Astrocyte (in vitro differentiated cells and primary cell): ENCODE measurements at regions not wholly inside any gene's neighbourhood (a gene's known extent, or its start where the extent isn't known, plus 50 kb on each side); places are given as distances from the start of the nearest gene placed in this dataset.

Source experiments
- DNase-seq: peaks from one replicate; pipeline ENCODE4 v3.0.0-alpha.2; 2010; ENCODE audit warnings: low read depth
- FAIRE-seq: peaks from 2 replicates; lab custom pipeline; 2011; peaks lifted over from hg19 to GRCh38; lab: Jason Lieb, UNC
- H2AFZ ChIP-seq: 2 replicates; pipeline ENCODE4 v1.6.0; 2012; ENCODE audit warnings: low read depth, low read length, inconsistent platforms
- H3K27ac ChIP-seq: 2 replicates; pipeline ENCODE4 v1.5.1; 2011; ENCODE audit warnings: low read depth, low read length, inconsistent platforms
- H3K27me3 ChIP-seq: 2 replicates; pipeline ENCODE4 v1.6.0; 2011; ENCODE audit warnings: low read length, inconsistent platforms; ENCODE audit not compliant: insufficient read depth
- H3K36me3 ChIP-seq: 2 replicates; pipeline ENCODE4 v1.5.1; 2011; ENCODE audit warnings: low read length, inconsistent platforms; ENCODE audit not compliant: insufficient read depth
- H3K4me1 ChIP-seq: 2 replicates; pipeline ENCODE4 v1.5.1; 2011; ENCODE audit warnings: low read length, inconsistent platforms; ENCODE audit not compliant: insufficient read depth
- H3K4me2 ChIP-seq: 2 replicates; pipeline ENCODE4 v1.6.0; 2012; ENCODE audit warnings: low read length, inconsistent platforms
- H3K4me3 ChIP-seq: 2 replicates; pipeline ENCODE4 v1.5.1; 2011; ENCODE audit warnings: low read depth, mild to moderate bottlenecking, low read length, inconsistent platforms; ENCODE audit not compliant: insufficient read depth
- H3K79me2 ChIP-seq: 2 replicates; pipeline ENCODE4 v1.6.0; 2012; ENCODE audit warnings: mild to moderate bottlenecking, low read length, inconsistent platforms; ENCODE audit not compliant: insufficient read depth
- H3K9ac ChIP-seq: 2 replicates; pipeline ENCODE4 v1.6.0; 2012; ENCODE audit warnings: mild to moderate bottlenecking, low read length, inconsistent platforms
- H3K9me3 ChIP-seq: 2 replicates; pipeline ENCODE4 v1.5.1; 2012; ENCODE audit warnings: low read depth, mild to moderate bottlenecking, low read length, inconsistent platforms; ENCODE audit not compliant: insufficient read depth
- H4K20me1 ChIP-seq: 2 replicates; pipeline ENCODE4 v1.6.0; 2012; ENCODE audit warnings: low read length, inconsistent platforms; ENCODE audit not compliant: insufficient read depth
- H3K27ac Mint-ChIP-seq: one replicate; pipeline ENCODE4 v1.8.0; 2021; ENCODE audit warnings: mild to moderate bottlenecking, mixed read lengths; ENCODE audit not compliant: unreplicated experiment
- H3K27me3 Mint-ChIP-seq: one replicate; pipeline ENCODE4 v1.8.0; 2021; ENCODE audit warnings: low read depth, mixed read lengths; ENCODE audit not compliant: unreplicated experiment
- H3K36me3 Mint-ChIP-seq: one replicate; pipeline ENCODE4 v1.8.0; 2021; ENCODE audit warnings: low read depth, mixed read lengths; ENCODE audit not compliant: unreplicated experiment
- H3K4me1 Mint-ChIP-seq: one replicate; pipeline ENCODE4 v1.8.0; 2021; ENCODE audit warnings: low read depth, mixed read lengths; ENCODE audit not compliant: unreplicated experiment
- H3K4me3 Mint-ChIP-seq: one replicate; pipeline ENCODE4 v1.8.0; 2021; ENCODE audit warnings: mild to moderate bottlenecking, moderate library complexity, mixed read lengths; ENCODE audit not compliant: unreplicated experiment
- H3K9me3 Mint-ChIP-seq: one replicate; pipeline ENCODE4 v1.8.0; 2021; ENCODE audit warnings: mild to moderate bottlenecking, mixed read lengths; ENCODE audit not compliant: unreplicated experiment
- CTCF ChIP-seq: IDR thresholded peaks from 2 replicates; pipeline ENCODE4 v1.5.1; 2011; ENCODE audit warnings: low read depth, mild to moderate bottlenecking, inconsistent platforms, low read length, moderate library complexity; ENCODE audit not compliant: insufficient read depth
- EZH2 ChIP-seq: IDR thresholded peaks from 2 replicates; pipeline ENCODE4 v1.6.1; 2012; ENCODE audit warnings: mild to moderate bottlenecking, low read length, inconsistent platforms; ENCODE audit not compliant: insufficient read depth

- Histone ChIP-seq H3K4me3 (no peak overlapping the region), H3K27ac (no peak overlapping the region), H2AFZ (no peak overlapping the region), H3K4me1 (peaks cover 4% of the 10 kb centered on the region), H4K20me1 (no peaks in the 10 kb centered on the region), H3K79me2 (no peaks in the 10 kb centered on the region), H3K9ac (no peak overlapping the region), H3K4me2 (no peak overlapping the region), H3K9me3 (no peaks in the 10 kb centered on the region), H3K36me3 (no peaks in the 10 kb centered on the region), H3K27me3 (no peaks in the 10 kb centered on the region)
- H3K27ac Mint-ChIP-seq: peak overlapping the region; percentile 58
- no peaks in the 10 kb centered on the region for H3K27me3 Mint-ChIP-seq
- H3K4me3 Mint-ChIP-seq: peak overlapping the region; percentile 34
- TF ChIP-seq EZH2 (no peak), CTCF (no peak)
- no peaks in the 10 kb centered on the region for H3K36me3 Mint-ChIP-seq
- no peak for DNase-seq
- H3K4me1 Mint-ChIP-seq: peaks cover 43% of the 10 kb centered on the region
- no peaks in the 10 kb centered on the region for H3K9me3 Mint-ChIP-seq
- FAIRE-seq: peak; percentile 63
Measured at GRCh38 chr5:123807177-123807945, 295.4 kb downstream of the CSNK1G3 start.

GRCh38 chr5:123806644-123807043 is 294.7 kb downstream of the CSNK1G3 start:
- no peak for FAIRE-seq

More at GRCh38 chr5:123806644-123807043, 294.7 kb downstream of the CSNK1G3 start:
- H2AFZ ChIP-seq: no peak overlapping the region
- H3K27me3 ChIP-seq: no peaks in the 10 kb centered on the region
- H3K4me1 Mint-ChIP-seq: peaks cover 43% of the 10 kb centered on the region
- H3K4me1 ChIP-seq: peaks cover 4% of the 10 kb centered on the region
- no peak overlapping the region for H3K27ac ChIP-seq
- H3K36me3 ChIP-seq: no peaks in the 10 kb centered on the region
- no peaks in the 10 kb centered on the region for H3K9me3 ChIP-seq
- H3K79me2 ChIP-seq: no peaks in the 10 kb centered on the region
- no peak for DNase-seq
- no peaks in the 10 kb centered on the region for H3K9me3 Mint-ChIP-seq
- no peak overlapping the region for H3K4me3 Mint-ChIP-seq
- H3K4me3 ChIP-seq: no peak overlapping the region
- no peak overlapping the region for H3K27ac Mint-ChIP-seq
- no peaks in the 10 kb centered on the region for H3K36me3 Mint-ChIP-seq
- no peaks in the 10 kb centered on the region for H3K27me3 Mint-ChIP-seq
- H3K4me2 ChIP-seq: no peak overlapping the region
- no peaks in the 10 kb centered on the region for H4K20me1 ChIP-seq
- no peak overlapping the region for H3K9ac ChIP-seq
- TF ChIP-seq CTCF (no peak), EZH2 (no peak)
